Neural crest cell (in vitro differentiated cells): ENCODE measurements at regions not wholly inside any gene's neighbourhood (a gene's known extent, or its start where the extent isn't known, plus 50 kb on each side); places are given as distances from the start of the nearest gene placed in this dataset.

Experiments
- DNase-seq: peaks from one replicate; pipeline ENCODE4 v3.0.0; 2021; ENCODE audit warnings: low read depth, mixed read lengths, low spot score
- H3K27ac Mint-ChIP-seq: one replicate; pipeline ENCODE4 v1.8.0; 2021; ENCODE audit warnings: mild to moderate bottlenecking, mixed read lengths; ENCODE audit not compliant: unreplicated experiment
- H3K27me3 Mint-ChIP-seq: 2 replicates; pipeline ENCODE4 v1.8.0; 2021; ENCODE audit warnings: low read depth, mild to moderate bottlenecking, mixed read lengths
- H3K36me3 Mint-ChIP-seq: 2 replicates; pipeline ENCODE4 v1.8.0; 2021; ENCODE audit warnings: low read depth, mild to moderate bottlenecking, mixed read lengths
- H3K4me1 Mint-ChIP-seq: 2 replicates; pipeline ENCODE4 v1.8.0; 2021; ENCODE audit warnings: mixed read lengths
- H3K4me3 Mint-ChIP-seq: one replicate; pipeline ENCODE4 v1.8.0; 2021; ENCODE audit warnings: mild to moderate bottlenecking, mixed read lengths
- H3K9me3 Mint-ChIP-seq: 2 replicates; pipeline ENCODE4 v1.8.0; 2021; ENCODE audit warnings: mixed read lengths
- CTCF ChIP-seq: fragments of 200-600 bp; sonication (generic); conservative IDR thresholded peaks from 2 replicates; pipeline ENCODE4 v1.5.0; 2021; ENCODE audit warnings: antibody characterized with exemption, mild to moderate bottlenecking

DNA sequence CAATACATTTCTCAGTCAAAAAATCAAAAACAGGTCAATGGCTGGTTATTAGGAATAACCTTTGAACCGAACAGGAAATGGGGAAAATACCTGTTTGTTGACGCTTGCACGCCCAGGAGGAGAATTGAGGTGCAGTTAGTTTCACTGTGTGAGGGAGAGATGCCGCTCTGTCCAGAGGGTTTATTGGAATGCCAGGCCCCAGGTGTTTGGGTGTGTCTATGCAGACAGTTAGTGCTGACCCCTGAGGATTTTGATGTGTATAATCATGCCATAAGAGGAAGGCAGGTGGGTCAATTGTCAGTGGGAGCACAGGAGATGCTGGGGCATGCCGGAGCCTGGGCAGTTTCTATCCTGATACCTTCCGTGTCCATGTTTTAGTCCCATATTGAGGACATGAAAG, 100.8 kb upstream of the DIO3 start:
- no peak for TF ChIP-seq CTCF
- no peak overlapping the region for H3K4me3 Mint-ChIP-seq
- H3K27ac Mint-ChIP-seq = no peak overlapping the region
- H3K27me3 Mint-ChIP-seq = peaks cover 28% of the 10 kb centered on the region
- H3K4me1 Mint-ChIP-seq = peaks cover 21% of the 10 kb centered on the region
- DNase-seq = no peak
- no peaks in the 10 kb centered on the region for H3K36me3 Mint-ChIP-seq
- no peaks in the 10 kb centered on the region for H3K9me3 Mint-ChIP-seq

DNA sequence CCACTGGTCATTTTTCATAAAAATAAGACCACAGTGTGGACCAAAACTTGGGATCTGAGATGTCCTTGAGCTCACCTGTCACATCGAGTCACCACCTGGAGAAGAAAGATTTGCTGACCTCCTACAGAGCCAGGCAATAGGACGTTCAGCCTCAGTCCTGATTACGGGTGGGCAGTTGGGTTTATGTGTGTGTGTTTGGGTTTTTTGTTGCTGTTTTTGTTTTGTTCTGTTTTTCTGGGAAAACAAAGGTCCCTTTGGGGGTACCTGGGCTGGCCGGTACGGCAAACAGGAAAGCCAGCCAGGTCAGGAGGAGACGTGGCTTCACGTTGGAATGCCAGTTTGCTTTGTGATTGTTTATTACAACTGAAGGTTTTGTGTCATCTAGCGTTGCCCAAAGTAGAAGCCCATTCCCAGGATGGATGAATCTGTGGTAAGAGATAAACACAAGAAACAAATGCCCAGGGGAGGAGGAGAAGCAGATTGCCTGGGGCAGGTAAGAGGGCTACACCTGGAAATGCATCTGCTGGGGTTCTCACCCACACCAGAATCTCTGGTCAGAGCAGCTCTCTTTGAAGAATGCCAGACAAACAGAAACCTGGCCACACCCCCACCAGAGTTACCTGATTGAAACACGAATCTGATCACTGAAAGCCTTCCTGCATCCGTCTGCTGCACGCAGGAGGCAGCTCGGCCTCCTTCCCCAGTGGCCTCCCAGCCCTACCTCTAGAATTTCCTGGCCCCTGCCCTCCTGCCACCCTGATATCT, 100.1 kb upstream of the DIO3 start:
- Mint-ChIP-seq H3K36me3 (no peaks in the 10 kb centered on the region), H3K4me3 (no peak overlapping the region), H3K27me3 (peaks cover 25% of the 10 kb centered on the region), H3K4me1 (peaks cover 15% of the 10 kb centered on the region), H3K9me3 (no peaks in the 10 kb centered on the region), H3K27ac (no peak overlapping the region)
- no peak for DNase-seq
- no peak for TF ChIP-seq CTCF

DNA sequence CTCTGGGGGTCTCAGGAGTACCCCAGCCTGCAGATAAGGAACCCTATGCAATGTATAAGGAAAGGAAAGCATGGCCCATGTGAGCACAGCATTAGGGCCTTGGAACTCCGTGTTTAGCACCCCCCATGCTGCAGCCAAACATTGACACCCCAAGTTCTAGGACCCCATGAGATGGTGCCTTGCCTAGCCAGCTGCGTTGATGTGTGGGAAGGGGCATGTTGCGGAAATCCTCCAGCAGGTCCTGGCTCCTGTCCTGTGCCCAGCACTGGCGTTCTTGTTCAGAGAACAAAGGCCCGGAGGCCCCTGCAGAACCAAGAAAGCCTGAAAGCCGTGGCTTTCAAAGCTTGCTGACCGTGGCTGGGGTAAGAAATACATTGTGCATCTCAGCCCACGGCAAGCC, 99.4 kb upstream of the DIO3 start:
- peaks cover 8% of the 10 kb centered on the region for H3K4me1 Mint-ChIP-seq
- H3K27ac Mint-ChIP-seq = no peak overlapping the region
- DNase-seq = no peak
- peaks cover 17% of the 10 kb centered on the region for H3K27me3 Mint-ChIP-seq
- no peaks in the 10 kb centered on the region for H3K9me3 Mint-ChIP-seq
- no peaks in the 10 kb centered on the region for H3K36me3 Mint-ChIP-seq
- H3K4me3 Mint-ChIP-seq = no peak overlapping the region
- TF ChIP-seq CTCF = no peak

- Mint-ChIP-seq H3K36me3 (no peaks in the 10 kb centered on the region), H3K27ac (no peak overlapping the region), H3K27me3 (peaks cover 16% of the 10 kb centered on the region), H3K4me3 (no peak overlapping the region), H3K4me1 (peaks cover 5% of the 10 kb centered on the region), H3K9me3 (no peaks in the 10 kb centered on the region)
- DNase-seq = no peak
- TF ChIP-seq CTCF = no peak
Observed at GRCh38 chr14:101462726-101463565, 98.3 kb upstream of the DIO3 start.

DNA sequence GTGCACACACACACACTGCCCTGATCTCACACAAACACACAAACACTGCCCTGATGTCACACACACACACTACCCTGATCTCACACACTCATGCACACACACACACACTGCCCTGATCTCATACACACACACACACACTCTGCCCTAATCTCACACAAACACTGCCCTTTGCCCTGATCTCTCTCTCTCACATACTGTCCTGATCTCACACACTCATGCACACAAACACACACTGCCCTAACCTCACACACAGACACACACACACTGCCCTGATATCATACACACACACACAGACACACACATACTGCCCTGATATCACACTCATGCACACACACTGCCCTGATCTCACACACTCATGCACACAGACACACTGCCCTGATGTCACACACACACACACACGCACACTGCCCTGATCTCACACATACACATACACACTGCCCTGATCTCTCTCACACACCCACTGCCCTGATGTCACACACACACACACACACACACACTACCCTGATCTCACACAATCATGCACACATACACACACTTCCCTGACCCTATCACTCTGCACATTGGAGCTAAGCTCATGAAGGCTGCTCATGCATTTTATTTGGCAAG, 97.6 kb upstream of the DIO3 start:
- H3K4me3 Mint-ChIP-seq = no peak overlapping the region
- H3K27ac Mint-ChIP-seq = no peak overlapping the region
- H3K4me1 Mint-ChIP-seq = peaks cover 5% of the 10 kb centered on the region
- H3K9me3 Mint-ChIP-seq = no peaks in the 10 kb centered on the region
- no peaks in the 10 kb centered on the region for H3K36me3 Mint-ChIP-seq
- DNase-seq = no peak
- TF ChIP-seq CTCF = no peak
- H3K27me3 Mint-ChIP-seq = peaks cover 14% of the 10 kb centered on the region
